Sigmoid colon (tissue), 6 donors: ENCODE measurements at regions not wholly inside any gene's neighbourhood (a gene's known extent, or its start where the extent isn't known, plus 50 kb on each side); places are given as distances from the start of the nearest gene placed in this dataset.

Experiments
- DNase-seq: peaks from one replicate; pipeline ENCODE4 v3.0.0-alpha.2; 2019
- H3K27ac ChIP-seq, 4 donors: fragments of 200-600 bp; sonication (generic); one replicate each; pipeline ENCODE4 v1.5.1; 2016 to 2019; ENCODE audit warnings: mild to moderate bottlenecking in 1 of 4
- H3K27me3 ChIP-seq, 3 donors: fragments of 200-600 bp; sonication (generic); one replicate each; pipeline ENCODE4 v1.5.1; 2019; ENCODE audit warnings: mild to moderate bottlenecking in 1 of 3
- H3K36me3 ChIP-seq, 4 donors: fragments of 200-600 bp; sonication (generic); one replicate each; pipeline ENCODE4 v1.5.1; 2016 to 2019
- H3K4me1 ChIP-seq, 4 donors: fragments of 200-600 bp; sonication (generic); one replicate each; pipeline ENCODE4 v1.5.1; 2017 to 2019
- H3K4me3 ChIP-seq, 4 donors: fragments of 200-600 bp; sonication (generic); one replicate each; pipeline ENCODE4 v1.5.1; 2017 to 2019; ENCODE audit warnings: mild to moderate bottlenecking in 2 of 4, moderate library complexity in 1 of 4
- H3K9me3 ChIP-seq, 4 donors: fragments of 200-600 bp in 3 of 4; sonication (generic) in 3 of 4; one replicate each; pipeline versions ENCODE4 v1.5.1 to v1.6.1; 2013 to 2019
- CTCF ChIP-seq, 4 experiments: fragments of 450-650 bp in 3 of 4; fragments of 200-600 bp in 1 of 4; IDR thresholded peaks; one replicate each; pipeline ENCODE4 v1.5.1; 2016 to 2019; ENCODE audit warnings: antibody characterized with exemption in 4 of 4, mild to moderate bottlenecking in 3 of 4, moderate library complexity in 2 of 4
- EP300 ChIP-seq, 4 donors: sonication (generic); formaldehyde crosslinking; IDR thresholded peaks; one replicate each; pipeline ENCODE4 v1.6.1; 2017; ENCODE audit warnings: antibody characterized with exemption in 4 of 4
- POLR2A ChIP-seq, 2 donors: fragments of 450-650 bp; IDR thresholded peaks; one replicate each; pipeline ENCODE4 v1.6.1; 2016; ENCODE audit warnings: antibody characterized with exemption in 2 of 2, mild to moderate bottlenecking in 2 of 2, moderate library complexity in 2 of 2
- POLR2AphosphoS5 ChIP-seq, 4 donors: sonication (generic); formaldehyde crosslinking; IDR thresholded peaks; one replicate each; pipeline ENCODE4 v1.6.1; 2017; ENCODE audit warnings: antibody characterized with exemption in 4 of 4
- WGBS, 2 donors: extraction: QIAGEN DNeasy Blood & Tissue Kit; methylation state at CpG; one replicate each; pipeline ENCODE4 v1.1.7; 2013; 5-methylcytosine and 5-hydroxymethylcytosine counted together
- intact Hi-C: fragments of 100-400 bp; cut with DNase I; formaldehyde crosslinking; loops from one replicate; pipeline ENCODE4 v1.15.1; 2023
- donor health status: healthy with polysubstance abuse.
- donor health status: healthy.

GRCh38 chr20:12210591-12210990 is 292.9 kb downstream of the BTBD3 start:
- TF ChIP-seq EP300 (IDR thresholded peaks at IDR 0.05) = no peak
- TF ChIP-seq POLR2AphosphoS5 (IDR thresholded peaks at IDR 0.05) = no peak
- TF ChIP-seq CTCF (IDR thresholded peaks at IDR 0.05) = no peak
- TF ChIP-seq POLR2A (IDR thresholded peaks at IDR 0.05) = no peak
- Histone ChIP-seq H3K36me3 (no peaks in the 10 kb centered on the region), H3K4me3 (no peak overlapping the region), H3K27me3 (no peaks in the 10 kb centered on the region), H3K9me3 (peaks cover 0 to 4% (median 0%) of the 10 kb centered on the region in 4 donors), H3K4me1 (no peaks in the 10 kb centered on the region), H3K27ac (no peak overlapping the region)
- intact Hi-C loops = no loop called here
- no peak for DNase-seq
- 36 to 79% methylated on average over 3 of the region's 3 CpGs for WGBS, 2 donors

- H3K27ac ChIP-seq = no peak overlapping the region
- H3K27me3 ChIP-seq = no peaks in the 10 kb centered on the region
- intact Hi-C loops = no loop called here
- no peak for TF ChIP-seq CTCF (IDR thresholded peaks at IDR 0.05)
- TF ChIP-seq POLR2AphosphoS5 (IDR thresholded peaks at IDR 0.05) = no peak
- TF ChIP-seq POLR2A (IDR thresholded peaks at IDR 0.05) = no peak
- TF ChIP-seq EP300 (IDR thresholded peaks at IDR 0.05) = no peak
- no peaks in the 10 kb centered on the region for H3K36me3 ChIP-seq
- H3K4me3 ChIP-seq = no peak overlapping the region
- no peaks in the 10 kb centered on the region for H3K4me1 ChIP-seq
- 52 to 89% methylated on average over 4 of the region's 4 CpGs for WGBS, 2 donors
- no peaks in the 10 kb centered on the region for H3K9me3 ChIP-seq
- no peak for DNase-seq
Observed at GRCh38 chr20:12211361-12211760, 293.7 kb downstream of the BTBD3 start.

- H3K27me3 ChIP-seq = no peaks in the 10 kb centered on the region
- DNase-seq = no peak
- no peaks in the 10 kb centered on the region for H3K9me3 ChIP-seq
- no peaks in the 10 kb centered on the region for H3K36me3 ChIP-seq
- H3K27ac ChIP-seq = no peak overlapping the region
- H3K4me1 ChIP-seq = peaks cover 0 to 5% (median under 1%) of the 10 kb centered on the region in 4 donors
- TF ChIP-seq POLR2A (IDR thresholded peaks at IDR 0.05) (no peak), POLR2AphosphoS5 (IDR thresholded peaks at IDR 0.05) (no peak), EP300 (IDR thresholded peaks at IDR 0.05) (no peak), CTCF (IDR thresholded peaks at IDR 0.05) (no peak)
- H3K4me3 ChIP-seq = no peak overlapping the region
- intact Hi-C loops = no loop called here
Observed at GRCh38 chr20:12217382-12217781, 299.7 kb downstream of the BTBD3 start.

GRCh38 chr20:12219798-12220197 is 302.1 kb downstream of the BTBD3 start:
- H3K27ac ChIP-seq = no peak overlapping the region
- WGBS, 2 donors = 94 to 95% methylated on average over 2 of the region's 2 CpGs
- no peak for TF ChIP-seq POLR2A (IDR thresholded peaks at IDR 0.05)
- no peak for TF ChIP-seq EP300 (IDR thresholded peaks at IDR 0.05)
- TF ChIP-seq CTCF (IDR thresholded peaks at IDR 0.05) = no peak
- no peak for TF ChIP-seq POLR2AphosphoS5 (IDR thresholded peaks at IDR 0.05)
- no peak overlapping the region for H3K4me3 ChIP-seq
- intact Hi-C loops = loop anchor here (5.0 kb wide), 1 partner anchor 47 kb away; no protein-coding TSS in a partner anchor
- H3K36me3 ChIP-seq = no peaks in the 10 kb centered on the region
- no peaks in the 10 kb centered on the region for H3K9me3 ChIP-seq
- no peaks in the 10 kb centered on the region for H3K27me3 ChIP-seq
- DNase-seq = no peak
- H3K4me1 ChIP-seq = peaks cover 0 to 15% (median 4%) of the 10 kb centered on the region in 4 donors

GRCh38 chr20:12223057-12223456 is 305.4 kb downstream of the BTBD3 start:
- Histone ChIP-seq H3K36me3 (no peaks in the 10 kb centered on the region), H3K4me3 (no peak overlapping the region), H3K27ac (peak overlapping the region in 1 of 4 donors; percentile 5), H3K9me3 (no peaks in the 10 kb centered on the region), H3K27me3 (no peaks in the 10 kb centered on the region), H3K4me1 (peaks cover 0 to 15% (median 4%) of the 10 kb centered on the region in 4 donors)
- intact Hi-C loops = loop anchor here (5.0 kb wide), 1 partner anchor 51 kb away; no protein-coding TSS in a partner anchor
- TF ChIP-seq POLR2A (IDR thresholded peaks at IDR 0.05) (no peak), EP300 (IDR thresholded peaks at IDR 0.05) (no peak), POLR2AphosphoS5 (IDR thresholded peaks at IDR 0.05) (no peak), CTCF (IDR thresholded peaks at IDR 0.05) (no peak)
- no peak for DNase-seq
- 56 to 83% methylated on average over 2 of the region's 2 CpGs for WGBS, 2 donors
